GM12872 (cell line): ENCODE measurements at regions not wholly inside any gene's neighbourhood (a gene's known extent, or its start where the extent isn't known, plus 50 kb on each side); places are given as distances from the start of the nearest gene placed in this dataset.

Experiments
- CTCF ChIP-seq: IDR thresholded peaks from 3 replicates; pipeline ENCODE4 v1.5.1; 2011; ENCODE audit warnings: low read depth, mild to moderate bottlenecking, low read length, moderate library complexity; ENCODE audit not compliant: insufficient read depth

GRCh38 chr13:74530011-74530410 lies 395.8 kb upstream of the KLF12 start:
- no peak for TF ChIP-seq CTCF

GRCh38 chr13:74528734-74529513 lies 394.7 kb upstream of the KLF12 start:
- TF ChIP-seq CTCF, result no peak

GRCh38 chr13:74523057-74523456 lies 388.9 kb upstream of the KLF12 start:
- TF ChIP-seq CTCF, result no peak

- no peak for TF ChIP-seq CTCF
These were observed 377.3 kb upstream of the KLF12 start for GRCh38 chr13:74511523-74511922.

GRCh38 chr13:74487091-74487722 lies 353.0 kb upstream of the KLF12 start:
- no peak for TF ChIP-seq CTCF

- TF ChIP-seq CTCF, result no peak
These were observed 351.6 kb upstream of the KLF12 start for GRCh38 chr13:74485757-74486156.

GRCh38 chr13:74479124-74479523 lies 344.9 kb upstream of the KLF12 start:
- no peak for TF ChIP-seq CTCF
